ENCODE measurements at regions not wholly inside any gene's neighbourhood (a gene's known extent, or its start where the extent isn't known, plus 50 kb on each side); places are given as distances from the start of the nearest gene placed in this dataset.

DNA sequence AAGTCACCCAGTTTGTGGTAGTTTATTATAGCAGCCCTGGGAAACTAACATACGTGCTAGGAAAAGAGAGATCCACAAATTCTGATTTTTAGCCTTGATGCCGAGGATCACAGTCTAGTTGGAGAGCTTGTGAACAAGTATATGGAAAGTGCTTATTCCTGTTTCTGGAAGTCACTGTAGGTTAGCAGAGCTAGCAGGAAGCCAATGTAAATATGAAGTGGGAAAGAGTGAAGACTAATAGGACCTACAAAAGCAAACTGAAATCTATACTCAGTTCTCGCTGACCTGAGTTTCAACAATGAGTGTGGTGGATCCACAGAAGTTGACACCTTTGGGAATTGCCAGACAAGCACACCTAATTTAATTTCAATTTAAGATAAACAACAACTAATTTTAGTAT, 254.9 kb downstream of the PLK2 start:
- DNase-seq (ENCODE audit: low read depth, low spot score): no peak

DNA sequence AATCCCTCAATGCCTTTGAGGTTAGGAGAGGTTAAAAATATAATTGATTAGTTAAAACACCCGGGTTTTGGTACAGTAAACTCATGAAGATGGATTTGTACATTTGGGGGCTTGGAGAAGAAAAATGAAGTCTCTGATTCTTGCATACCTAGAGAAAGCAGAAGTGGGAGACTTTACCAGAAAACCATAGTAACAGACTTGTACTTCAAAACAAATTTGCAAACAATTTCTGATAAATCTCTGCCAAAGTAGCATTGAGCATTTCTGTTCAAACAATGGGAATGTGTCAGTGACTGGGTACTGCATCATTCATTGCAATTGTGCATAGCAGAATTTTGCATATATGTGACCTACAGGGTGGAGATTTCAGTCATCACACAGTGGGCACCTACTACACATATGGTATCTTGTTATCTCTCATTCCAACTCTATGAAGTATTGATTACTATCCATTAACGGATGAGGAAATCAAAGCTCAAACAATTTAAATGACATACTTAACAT, 256.9 kb downstream of the PLK2 start:
- DNase-seq (ENCODE audit: low read depth, low spot score): no peak

DNA sequence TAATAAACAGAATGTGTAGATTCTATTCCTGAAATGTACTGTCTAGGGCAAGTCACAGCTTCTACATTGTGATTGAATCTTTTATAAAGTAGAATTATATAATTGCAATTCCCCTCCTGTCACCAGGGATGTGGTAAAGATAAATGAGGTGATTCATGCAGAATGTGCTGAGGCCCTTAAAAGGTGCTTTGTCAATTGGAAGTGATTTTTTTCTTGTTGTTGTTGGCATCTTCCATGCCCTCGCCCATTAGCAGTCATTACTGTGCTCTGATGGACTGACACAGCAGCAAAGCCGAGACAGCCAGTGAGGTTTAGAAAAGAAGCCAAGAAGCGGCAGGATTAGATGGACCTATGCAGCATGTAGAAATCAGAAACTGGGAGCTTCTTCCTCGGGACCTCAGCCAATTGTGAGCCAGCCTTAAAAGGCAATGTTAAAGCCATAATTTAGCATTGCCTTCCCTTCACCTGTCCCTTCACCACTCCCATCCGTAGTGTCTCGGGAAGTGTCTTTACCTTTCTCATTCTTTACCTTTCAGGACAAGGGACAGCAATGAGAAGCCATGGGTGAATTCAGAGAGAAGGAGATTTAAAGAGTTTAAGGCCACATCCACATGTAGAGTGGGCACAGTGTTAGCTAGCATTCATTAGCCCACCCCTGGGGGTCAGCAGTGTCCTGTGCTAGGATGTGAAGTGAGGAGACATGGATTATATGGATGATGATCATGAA, 257.8 kb downstream of the PLK2 start:
- no peak for DNase-seq (ENCODE audit: low read depth, low spot score)

DNA sequence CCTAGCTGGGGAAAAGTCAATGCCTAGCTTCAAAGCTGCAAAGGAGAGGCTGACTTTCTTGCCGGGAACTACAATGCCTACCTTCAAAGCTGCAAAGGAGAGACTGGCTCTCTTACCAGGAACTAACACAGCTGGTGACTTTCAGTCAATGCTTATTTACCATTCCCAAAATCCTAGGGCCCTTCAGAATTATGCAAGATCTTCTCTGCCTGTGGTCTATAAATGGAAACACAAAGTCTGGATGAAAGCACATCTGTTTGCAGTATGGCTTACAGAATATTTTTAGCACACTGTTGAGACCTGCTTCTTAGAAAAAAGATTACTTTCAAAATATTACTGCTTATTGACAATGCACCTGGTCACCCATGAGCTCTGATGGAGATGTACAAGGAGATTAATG, 259.4 kb downstream of the PLK2 start:
- DNase-seq (ENCODE audit: low read depth, low spot score): no peak

DNA sequence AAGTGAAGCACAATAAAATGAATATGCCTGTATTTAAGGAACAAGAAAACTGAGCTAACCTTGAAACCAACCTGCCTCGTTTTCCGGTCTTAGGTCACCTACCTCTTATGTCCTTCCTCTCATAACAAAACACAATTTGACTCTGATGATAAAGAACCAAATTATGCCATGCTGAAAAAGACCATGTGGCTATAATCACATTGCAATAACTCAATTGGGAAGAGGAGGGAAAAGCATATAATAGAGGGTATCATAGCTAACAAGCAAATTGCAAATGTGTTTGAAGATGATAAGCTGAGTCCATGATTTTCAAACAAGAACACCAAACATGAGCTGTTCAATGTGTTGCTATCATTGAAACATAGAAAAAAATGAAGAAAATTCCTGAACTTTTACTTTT, 260.8 kb downstream of the PLK2 start:
- DNase-seq (ENCODE audit: low read depth, low spot score): no peak

DNA sequence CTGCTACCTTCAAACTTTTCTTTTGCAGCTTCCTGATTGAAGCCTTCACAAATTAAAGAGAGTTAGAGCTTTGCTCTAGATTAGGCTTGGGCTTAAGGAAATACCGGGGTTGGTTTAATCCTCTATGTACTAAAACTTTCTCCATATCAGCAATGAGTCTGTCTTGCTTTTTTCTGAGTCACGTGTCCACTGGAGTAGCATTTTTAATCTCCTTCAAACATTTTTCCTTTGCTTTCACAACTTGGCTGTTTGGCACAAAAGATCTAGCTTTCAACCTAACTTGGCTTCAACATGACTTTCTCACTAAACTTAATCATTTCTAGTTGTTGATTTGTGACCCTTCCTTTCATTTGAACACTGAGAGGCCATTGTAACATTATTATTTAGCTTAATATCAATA, 261.6 kb downstream of the PLK2 start:
- DNase-seq (ENCODE audit: low read depth, low spot score): no peak

DNA sequence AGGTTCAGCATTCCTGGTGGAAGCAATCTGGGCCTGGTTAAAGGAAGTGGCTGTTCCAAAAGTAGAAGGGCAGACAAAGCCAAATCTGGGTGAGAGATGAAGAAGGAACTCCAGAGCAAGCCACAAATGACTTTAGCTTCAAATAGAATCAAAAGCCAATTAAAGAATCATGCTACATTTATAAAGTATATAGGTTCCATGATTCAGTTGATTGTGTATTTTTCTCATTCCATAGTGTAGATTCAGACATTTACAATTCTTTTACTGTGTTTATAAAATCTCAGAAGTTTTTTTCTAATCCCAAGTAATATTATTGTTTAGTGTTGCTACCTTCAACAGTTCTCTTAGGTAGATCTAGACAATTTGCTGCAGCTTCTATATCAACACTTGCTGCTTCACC, 262.0 kb downstream of the PLK2 start:
- no peak for DNase-seq (ENCODE audit: low read depth, low spot score)

DNA sequence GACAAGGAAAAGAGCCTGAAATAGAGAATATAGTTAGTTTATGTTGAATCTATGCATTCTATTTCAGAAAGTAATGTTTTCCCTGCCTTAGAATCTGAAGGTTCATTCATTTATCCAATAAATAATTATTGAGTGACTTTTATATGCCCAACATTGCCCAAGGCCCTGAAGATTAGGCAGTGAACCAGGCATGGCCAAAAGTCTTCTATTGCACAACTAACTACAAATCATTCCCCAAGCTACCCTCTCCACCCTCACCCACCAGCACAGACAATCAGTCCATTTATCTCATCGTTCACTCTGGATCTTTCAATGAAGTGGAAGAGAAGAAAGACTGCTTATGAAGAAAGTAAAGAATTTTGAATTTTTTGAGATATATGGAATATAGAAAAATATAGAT, 268.4 kb downstream of the PLK2 start:
- no peak for DNase-seq (ENCODE audit: low read depth, low spot score)

DNA sequence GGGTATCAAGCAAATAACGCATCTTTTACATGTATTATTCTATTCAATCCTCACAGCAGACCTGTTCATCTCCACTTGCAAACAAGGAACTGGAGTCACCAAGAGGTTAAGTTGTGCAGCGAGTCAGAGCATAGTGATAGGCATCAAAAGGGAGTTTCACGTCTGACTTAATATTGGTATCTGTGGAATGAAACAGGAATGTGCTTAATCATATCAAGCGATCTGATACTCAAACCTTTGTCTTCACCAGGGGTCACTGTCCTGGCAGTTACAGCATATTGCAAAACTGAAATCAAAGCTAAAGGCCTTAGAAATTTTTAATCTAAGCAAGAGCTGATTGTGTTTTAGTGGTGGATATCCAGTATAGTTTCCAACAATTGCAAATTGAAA, 271.6 kb downstream of the PLK2 start:
- DNase-seq (ENCODE audit: low read depth, low spot score): peak; percentile 4

DNA sequence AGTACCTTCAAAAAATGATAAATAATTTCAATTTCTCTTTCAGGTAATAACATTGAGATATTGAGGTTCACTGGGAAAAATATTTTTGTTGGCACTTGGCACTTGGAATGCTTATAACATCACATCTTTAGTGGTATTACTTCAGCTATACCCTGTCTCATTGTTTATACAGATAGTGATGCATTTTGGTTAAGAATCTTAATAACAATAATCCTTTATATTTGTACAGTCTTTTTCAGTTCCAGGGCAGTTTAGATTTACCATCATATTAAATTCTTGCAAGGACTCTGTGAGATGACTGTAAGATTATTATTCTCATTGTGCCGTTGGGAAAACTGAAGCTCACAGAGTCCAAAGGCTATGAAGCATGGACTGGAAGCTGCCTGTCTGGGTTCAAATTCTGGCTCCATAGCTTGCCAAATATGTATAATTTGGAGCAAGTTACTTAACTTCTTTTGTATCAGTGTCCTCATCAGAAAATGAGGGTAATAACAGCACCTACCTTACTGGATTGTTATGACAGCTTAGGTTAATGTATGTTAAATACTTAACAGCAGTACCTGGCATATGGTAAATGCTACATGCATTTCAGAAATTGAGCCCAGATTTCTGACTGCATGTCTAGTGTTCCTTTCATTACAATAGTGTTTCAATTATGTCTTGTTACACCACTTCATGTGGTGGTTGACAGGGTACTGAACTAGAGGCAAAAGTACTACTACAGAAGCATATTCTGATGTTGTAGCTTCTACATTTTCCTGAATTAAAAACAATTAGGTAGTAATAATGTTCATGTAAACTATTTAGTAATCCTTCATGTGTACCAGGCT, 272.2 kb downstream of the PLK2 start:
- DNase-seq (ENCODE audit: low read depth, low spot score): no peak

DNA sequence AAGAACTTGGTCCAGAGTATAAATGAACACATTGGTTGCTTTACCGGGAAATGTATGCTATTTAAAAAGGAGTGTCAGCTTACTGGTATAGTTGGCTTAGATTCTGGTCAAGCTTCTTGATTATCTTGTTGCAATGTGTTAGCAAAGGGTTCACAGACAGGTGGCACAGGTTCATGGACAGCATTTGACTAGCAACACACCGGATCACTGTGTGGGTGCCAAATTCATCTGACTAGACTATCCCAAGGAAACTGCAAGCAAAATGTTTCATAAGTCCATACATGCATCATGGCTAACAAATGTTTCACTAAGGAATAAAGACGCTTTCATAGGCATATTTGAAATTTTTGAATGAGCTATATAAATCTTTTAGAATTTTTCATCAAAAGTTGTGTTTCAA, 274.1 kb downstream of the PLK2 start:
- DNase-seq (ENCODE audit: low read depth, low spot score): no peak

DNA sequence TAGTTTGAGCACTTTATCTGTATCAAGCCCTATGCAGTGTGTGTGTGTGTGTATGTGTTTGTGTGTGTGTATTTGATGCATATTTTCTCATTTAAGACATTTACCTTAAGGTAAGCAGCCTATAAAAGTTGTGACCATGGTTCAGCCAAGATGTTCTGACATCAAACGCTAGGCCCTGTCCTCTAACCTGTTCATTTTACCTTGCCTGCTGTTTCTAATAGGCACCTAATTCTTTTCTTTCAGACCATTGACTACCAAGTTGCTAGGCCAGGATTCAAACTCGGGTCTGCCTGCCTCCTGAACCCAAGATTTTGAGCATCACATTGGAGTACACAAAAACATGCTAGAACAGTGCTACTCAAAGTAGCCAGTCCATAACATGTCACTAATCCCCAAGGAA, 274.5 kb downstream of the PLK2 start:
- no peak for DNase-seq (ENCODE audit: low read depth, low spot score)

DNA sequence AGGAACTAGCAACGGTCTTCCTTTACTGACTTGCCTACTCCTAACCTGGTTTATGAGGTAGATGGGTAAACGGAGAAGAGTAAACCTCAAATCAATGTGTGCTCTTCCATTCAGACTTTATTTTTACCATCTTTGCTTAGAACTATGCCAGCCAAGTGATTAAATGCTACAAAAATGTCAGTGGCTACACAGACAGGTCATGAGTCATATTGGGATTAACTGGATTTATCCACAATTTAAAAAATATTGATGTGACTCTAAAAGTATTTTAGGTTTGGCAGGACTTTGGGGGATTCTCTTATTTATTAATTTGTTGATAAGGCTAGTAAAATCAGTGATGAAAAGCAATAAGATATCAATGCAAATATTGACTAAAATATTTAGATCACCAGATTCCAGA, 275.0 kb downstream of the PLK2 start:
- no peak for DNase-seq (ENCODE audit: low read depth, low spot score)

DNA sequence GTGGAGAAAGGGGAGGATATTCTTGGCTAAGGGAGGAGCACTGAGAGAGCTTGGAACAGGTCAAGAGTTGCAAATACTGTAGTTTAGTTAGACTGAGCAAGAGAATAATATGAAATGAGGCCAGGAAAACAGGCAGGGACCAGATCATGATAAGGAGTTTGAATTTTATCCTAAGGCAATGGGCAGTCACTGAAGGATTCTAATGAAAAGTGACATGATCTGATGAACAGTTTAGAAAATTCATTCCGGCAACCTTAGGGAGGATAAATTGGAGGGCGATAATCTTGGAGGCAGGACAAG, 276.1 kb downstream of the PLK2 start:
- no peak for DNase-seq (ENCODE audit: low read depth, low spot score)

DNA sequence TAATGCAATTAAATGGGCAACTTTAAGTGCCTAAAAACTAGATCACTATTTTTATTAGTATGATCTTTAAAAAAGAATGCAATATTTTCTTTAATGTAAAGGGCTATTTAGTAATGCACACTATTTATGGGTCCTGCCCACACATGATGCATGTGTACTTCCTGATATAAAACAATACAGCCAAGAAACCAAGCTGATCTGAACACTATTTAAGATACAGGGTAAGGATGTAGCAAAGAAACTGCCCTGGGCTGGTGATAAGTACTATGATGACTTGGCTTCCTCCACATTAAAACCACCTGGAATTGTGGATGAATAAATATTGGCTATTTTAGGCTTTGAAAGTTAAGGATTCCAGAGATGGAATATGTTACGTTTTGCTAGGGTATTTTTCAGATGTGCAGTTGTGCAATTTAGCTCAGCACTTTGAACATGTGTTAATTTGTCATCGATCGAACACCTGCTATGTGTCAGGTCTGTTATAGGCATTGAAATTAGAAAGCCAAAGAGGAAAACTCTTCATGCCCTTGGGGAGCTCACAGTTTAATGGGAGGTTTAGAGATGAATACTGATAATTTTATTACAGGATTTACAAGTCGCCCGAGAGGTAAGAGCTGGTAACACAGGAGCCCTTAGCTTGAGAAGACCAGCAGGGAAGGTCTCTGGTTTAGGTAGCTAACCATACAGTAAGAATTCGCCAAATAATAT, 276.7 kb downstream of the PLK2 start:
- no peak for DNase-seq (ENCODE audit: low read depth, low spot score)

DNA sequence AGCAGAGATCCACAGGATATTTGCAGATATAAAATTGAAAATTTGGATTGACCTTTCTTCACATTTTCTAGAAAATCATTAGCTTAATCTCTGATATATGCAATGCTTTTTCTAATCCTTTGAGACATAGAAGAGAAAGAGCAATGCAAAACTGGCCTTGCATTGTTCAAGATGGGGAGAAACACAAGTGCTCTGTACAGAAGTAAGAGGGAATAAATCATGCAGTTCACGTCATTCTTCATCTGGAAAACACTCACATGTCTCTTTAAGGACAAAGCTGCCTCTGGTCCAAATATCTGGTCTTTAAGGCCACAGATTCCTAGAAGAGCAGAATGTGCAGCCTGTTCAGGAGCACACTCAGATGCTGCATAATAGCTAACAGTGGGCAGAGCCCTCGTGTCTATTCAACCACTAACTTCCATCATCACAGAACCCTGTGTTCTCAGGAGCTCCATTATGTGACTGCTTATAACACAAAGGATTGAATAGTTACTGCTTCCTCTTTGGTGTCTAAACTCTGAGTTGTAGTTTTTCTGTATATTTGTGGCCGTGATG, 277.5 kb downstream of the PLK2 start:
- DNase-seq (ENCODE audit: low read depth, low spot score): no peak

DNA sequence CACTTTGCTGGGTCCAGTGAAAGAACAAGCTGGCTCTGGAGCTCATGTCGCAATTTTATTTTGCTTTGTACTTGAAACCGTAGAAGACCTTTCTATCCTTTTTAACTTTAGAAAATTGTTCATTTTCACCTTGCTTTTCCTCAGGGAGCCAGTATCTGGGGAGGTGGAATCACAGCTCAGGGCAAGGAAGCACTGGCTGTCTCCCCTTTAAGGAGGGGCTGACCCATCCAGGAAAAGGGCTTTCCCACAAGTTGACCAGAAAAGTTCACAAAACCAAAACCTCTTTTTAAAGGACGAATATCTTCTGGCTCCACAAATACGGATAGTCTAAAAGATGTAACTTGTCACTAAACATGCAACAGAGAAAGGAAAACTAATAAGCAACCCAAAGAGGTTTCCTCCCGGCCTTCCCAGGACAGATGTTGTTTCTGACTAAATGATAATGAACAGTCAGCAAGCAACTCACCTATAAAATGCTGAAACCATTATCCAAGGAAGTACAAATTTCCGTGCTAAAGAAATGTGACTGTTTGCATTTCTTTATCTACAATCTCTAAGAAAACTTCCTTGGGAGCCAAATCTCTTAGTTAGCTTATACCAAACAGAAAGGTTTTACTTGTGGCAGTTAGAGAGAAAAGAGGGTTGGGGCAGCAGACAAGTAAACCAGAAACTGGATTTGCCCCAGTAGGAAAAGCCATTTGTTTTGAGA, 278.2 kb downstream of the PLK2 start:
- no peak for DNase-seq (ENCODE audit: low read depth, low spot score)

DNA sequence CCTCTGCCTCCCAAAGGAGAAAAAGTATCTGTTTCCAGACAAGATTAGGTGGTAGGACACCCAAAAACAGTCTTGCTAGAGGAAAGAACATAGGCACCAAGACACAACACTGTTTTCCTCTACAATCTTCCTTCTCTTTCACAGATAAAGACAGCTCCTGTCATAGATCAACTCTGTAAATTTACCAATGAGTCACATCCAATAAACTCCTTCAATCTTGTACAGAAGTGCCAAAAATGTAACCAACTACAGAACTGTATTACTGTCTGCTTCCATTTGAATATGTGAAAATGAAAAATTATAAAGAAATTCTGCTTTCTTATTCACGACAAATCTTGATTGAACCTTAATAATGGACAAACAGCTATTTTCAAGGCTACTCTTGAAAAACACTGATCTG, 286.9 kb downstream of the PLK2 start:
- no peak for DNase-seq (ENCODE audit: low read depth, low spot score)

DNA sequence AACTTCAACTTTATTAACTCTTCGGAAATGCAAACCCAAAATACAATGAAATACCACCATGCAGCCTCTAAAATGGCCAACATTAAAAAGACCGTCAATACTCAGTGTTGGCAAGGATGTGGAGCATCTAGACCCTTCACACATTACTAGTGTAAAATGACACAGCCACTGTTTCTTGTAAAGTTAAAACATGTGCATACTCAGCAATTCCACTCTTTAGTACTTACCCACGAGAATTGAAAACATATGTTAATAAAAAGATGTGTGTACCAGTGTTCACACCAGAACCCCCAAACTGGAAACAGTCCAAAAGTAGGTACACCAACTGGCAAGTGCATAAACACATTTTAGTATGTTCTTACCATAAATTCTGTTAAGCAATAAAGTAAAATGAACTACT, 294.7 kb downstream of the PLK2 start:
- no peak for DNase-seq (ENCODE audit: low read depth, low spot score)

DNA sequence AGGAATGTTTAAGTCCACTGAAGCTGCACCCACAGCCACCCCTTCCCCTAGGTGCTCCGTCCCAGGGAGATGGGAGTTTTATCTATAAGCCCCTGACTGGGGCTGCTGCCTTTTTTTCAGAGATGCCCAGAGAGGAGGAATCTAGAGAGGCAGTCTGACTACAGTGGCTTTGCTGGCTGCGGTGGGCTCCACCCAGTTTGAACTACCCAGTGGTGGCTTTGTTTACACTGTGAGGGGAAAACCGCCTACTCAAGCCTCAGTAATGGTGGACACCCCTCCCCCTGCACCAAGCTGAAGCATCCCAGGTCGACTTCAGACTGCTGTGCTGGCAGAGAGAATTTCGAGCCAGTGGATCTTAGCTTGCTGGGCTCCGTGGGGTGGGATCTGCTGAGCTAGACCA, 298.0 kb downstream of the PLK2 start:
- DNase-seq (ENCODE audit: low read depth, low spot score): peak; percentile 1

DNA sequence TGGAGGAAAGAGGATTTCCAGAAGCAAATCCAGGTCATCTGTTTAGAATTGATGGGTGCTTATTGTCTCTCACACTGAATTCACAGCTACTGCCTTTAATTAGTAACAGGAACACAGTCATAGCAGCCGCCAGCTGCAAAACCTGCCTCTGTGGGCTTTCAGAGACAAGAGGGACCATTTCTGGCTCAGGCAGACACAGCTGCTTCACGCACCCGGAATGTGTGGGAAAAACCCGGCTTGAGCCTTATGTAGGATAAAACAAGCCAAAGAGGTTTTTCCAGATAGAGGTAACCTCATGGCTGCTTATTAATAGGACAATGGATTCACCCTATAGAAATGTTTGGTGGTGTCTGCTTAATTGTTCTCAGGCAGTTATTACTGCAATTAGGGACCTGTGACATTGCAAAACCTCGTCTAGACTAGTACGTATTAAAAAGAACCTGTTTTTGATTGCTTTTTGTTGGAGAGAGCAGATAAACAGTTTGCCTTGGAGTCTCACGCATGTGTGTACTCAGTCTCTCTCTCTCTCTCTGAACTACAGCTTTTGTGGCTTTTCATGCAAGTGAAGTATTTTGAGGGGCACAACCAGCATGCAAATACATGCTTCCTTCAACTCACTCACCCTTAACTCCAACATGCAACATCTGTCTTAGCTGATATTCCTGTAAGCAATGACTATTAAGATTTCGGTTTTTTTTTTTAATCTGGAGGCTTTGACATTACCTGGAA, 302.7 kb downstream of the PLK2 start:
- DNase-seq (ENCODE audit: low read depth, low spot score): peak; percentile 1

All from ELF-1 (cell line).